Erythroblast (primary cell): ENCODE measurements at regions not wholly inside any gene's neighbourhood (a gene's known extent, or its start where the extent isn't known, plus 50 kb on each side); places are given as distances from the start of the nearest gene placed in this dataset.

Experiments
- GATA1 ChIP-seq: IDR thresholded peaks from 2 replicates; pipeline ENCODE4 v1.6.1; 2011; ENCODE audit warnings: low read depth, mild to moderate bottlenecking, control low read depth, low read length, moderate library complexity
- POLR2A ChIP-seq: IDR thresholded peaks from 2 replicates; pipeline ENCODE4 v1.6.1; 2011; ENCODE audit warnings: mild to moderate bottlenecking, low read length

- TF ChIP-seq POLR2A (no peak), GATA1 (no peak)
These were observed 66.8 kb downstream of the FZD4 start for GRCh38 chr11:86888164-86889000.
